Esophagus squamous epithelium (tissue), 4 donors: ENCODE measurements at regions not wholly inside any gene's neighbourhood (a gene's known extent, or its start where the extent isn't known, plus 50 kb on each side); places are given as distances from the start of the nearest gene placed in this dataset.

Source experiments
- POLR2A ChIP-seq, 4 donors: fragments of 450-650 bp; IDR thresholded peaks; one replicate each; pipeline ENCODE4 v1.6.1; 2017; ENCODE audit warnings: antibody characterized with exemption in 4 of 4, mild to moderate bottlenecking in 4 of 4, moderate library complexity in 3 of 4
- TF ChIP-seq, protein P1 (sequence below), 6 experiments: fragments of 450-650 bp in 4 of 6; fragments of 200-600 bp in 2 of 6; sonication (generic) in 2 of 6; IDR thresholded peaks; one replicate each; pipeline ENCODE4 v1.5.1; 2016 to 2019; ENCODE audit warnings: antibody characterized with exemption in 6 of 6, mild to moderate bottlenecking in 4 of 6, moderate library complexity in 4 of 6

DNA sequence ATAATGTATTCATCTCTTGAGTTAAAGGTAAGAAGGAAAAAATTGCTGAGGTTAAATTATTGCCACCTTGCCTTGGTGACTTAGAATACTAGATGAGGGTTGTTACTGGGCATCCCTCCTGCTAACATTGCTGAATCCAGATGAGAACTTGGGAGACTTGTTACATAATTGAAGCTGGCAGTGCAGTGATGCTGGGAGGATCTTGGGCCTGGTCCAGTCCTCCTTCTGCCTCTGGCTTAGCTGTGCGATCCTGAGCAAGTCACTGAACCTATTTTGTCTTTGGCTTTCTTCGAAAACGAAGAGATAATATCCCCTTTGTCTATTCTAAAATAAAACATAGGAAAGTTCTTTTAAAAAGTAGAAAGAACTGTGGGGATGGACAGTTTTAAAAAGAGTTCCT is 244.9 kb upstream of the NRIP1 start:
- TF ChIP-seq, protein P1, sequence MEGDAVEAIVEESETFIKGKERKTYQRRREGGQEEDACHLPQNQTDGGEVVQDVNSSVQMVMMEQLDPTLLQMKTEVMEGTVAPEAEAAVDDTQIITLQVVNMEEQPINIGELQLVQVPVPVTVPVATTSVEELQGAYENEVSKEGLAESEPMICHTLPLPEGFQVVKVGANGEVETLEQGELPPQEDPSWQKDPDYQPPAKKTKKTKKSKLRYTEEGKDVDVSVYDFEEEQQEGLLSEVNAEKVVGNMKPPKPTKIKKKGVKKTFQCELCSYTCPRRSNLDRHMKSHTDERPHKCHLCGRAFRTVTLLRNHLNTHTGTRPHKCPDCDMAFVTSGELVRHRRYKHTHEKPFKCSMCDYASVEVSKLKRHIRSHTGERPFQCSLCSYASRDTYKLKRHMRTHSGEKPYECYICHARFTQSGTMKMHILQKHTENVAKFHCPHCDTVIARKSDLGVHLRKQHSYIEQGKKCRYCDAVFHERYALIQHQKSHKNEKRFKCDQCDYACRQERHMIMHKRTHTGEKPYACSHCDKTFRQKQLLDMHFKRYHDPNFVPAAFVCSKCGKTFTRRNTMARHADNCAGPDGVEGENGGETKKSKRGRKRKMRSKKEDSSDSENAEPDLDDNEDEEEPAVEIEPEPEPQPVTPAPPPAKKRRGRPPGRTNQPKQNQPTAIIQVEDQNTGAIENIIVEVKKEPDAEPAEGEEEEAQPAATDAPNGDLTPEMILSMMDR (IDR thresholded peaks at IDR 0.05): no peak
- TF ChIP-seq POLR2A (IDR thresholded peaks at IDR 0.05): no peak
